Natural killer cell (primary cell): ENCODE measurements at regions not wholly inside any gene's neighbourhood (a gene's known extent, or its start where the extent isn't known, plus 50 kb on each side); places are given as distances from the start of the nearest gene placed in this dataset.

Source experiments
- ATAC-seq, 3 donors: fragments of 150-1000 bp in 2 of 3; fragments of 200-7000 bp in 1 of 3; cut with Tn5 transposase; 1 replicate in 1 of 3; 2 replicates in 2 of 3; pipeline ENCODE4 v1.10.0; 2021; ENCODE audit warnings: mild to moderate bottlenecking in 2 of 3, moderate library complexity in 2 of 3
- DNase-seq, 2 donors: peaks; one replicate each; pipeline versions ENCODE4 v3.0.0 to v3.0.0-alpha.2; 2013 to 2021; ENCODE audit warnings: mixed read lengths in 1 of 2
- H3K27ac ChIP-seq: one replicate; pipeline ENCODE4 v1.5.1; 2013; ENCODE audit warnings: mild to moderate bottlenecking, low read length
- H3K27me3 ChIP-seq: one replicate; pipeline ENCODE4 v1.6.1; 2013; ENCODE audit warnings: low read length; ENCODE audit not compliant: control insufficient read depth, insufficient read depth
- H3K36me3 ChIP-seq: one replicate; pipeline ENCODE4 v1.6.1; 2013; ENCODE audit warnings: low read length; ENCODE audit not compliant: control insufficient read depth, insufficient read depth
- H3K4me1 ChIP-seq: one replicate; pipeline ENCODE4 v1.6.1; 2013; ENCODE audit warnings: low read length; ENCODE audit not compliant: control insufficient read depth, insufficient read depth
- H3K4me3 ChIP-seq: one replicate; pipeline ENCODE4 v1.5.1; 2013; ENCODE audit warnings: low read length
- H3K9me3 ChIP-seq: one replicate; pipeline ENCODE4 v1.6.1; 2013; ENCODE audit warnings: low read length; ENCODE audit not compliant: control insufficient read depth, insufficient read depth
- H3K27ac Mint-ChIP-seq, 2 donors: one replicate each; pipeline ENCODE4 v1.8.0; 2022; ENCODE audit warnings: mild to moderate bottlenecking in 2 of 2, mixed read lengths in 2 of 2, moderate library complexity in 1 of 2
- H3K27me3 Mint-ChIP-seq, 2 donors: one replicate each; pipeline ENCODE4 v1.8.0; 2022; ENCODE audit warnings: low read depth in 2 of 2, mixed read lengths in 2 of 2
- H3K36me3 Mint-ChIP-seq: one replicate; pipeline ENCODE4 v1.8.0; 2022; ENCODE audit warnings: mixed read lengths
- H3K4me1 Mint-ChIP-seq, 2 donors: one replicate each; pipeline ENCODE4 v1.8.0; 2022; ENCODE audit warnings: mixed read lengths in 2 of 2
- H3K4me3 Mint-ChIP-seq: one replicate; pipeline ENCODE4 v1.8.0; 2022; ENCODE audit warnings: mild to moderate bottlenecking, moderate library complexity, mixed read lengths
- H3K9me3 Mint-ChIP-seq, 2 donors: one replicate each; pipeline ENCODE4 v1.8.0; 2022; ENCODE audit warnings: mixed read lengths in 2 of 2
- CTCF ChIP-seq: fragments of 200-600 bp; IDR thresholded peaks from one replicate; pipeline ENCODE4 v1.8.0; 2022; ENCODE audit warnings: antibody characterized with exemption
- WGBS: methylation state at CpG from one replicate; pipeline ENCODE4 v1.1.7; 2013; ENCODE audit warnings: missing lambda C conversion rate; ENCODE audit not compliant: insufficient coverage; 5-methylcytosine and 5-hydroxymethylcytosine counted together
- intact Hi-C: fragments of 100-400 bp; cut with micrococcal nuclease; formaldehyde crosslinking; loops from one replicate; pipeline ENCODE4 v1.14.2; 2022

GRCh38 chr2:185472574-185472973, 266.0 kb upstream of the FSIP2 start:
- no peaks in the 10 kb centered on the region for H3K27me3 ChIP-seq

GRCh38 chr2:185473838-185474237, 264.8 kb upstream of the FSIP2 start:
- no peaks in the 10 kb centered on the region for H3K27me3 Mint-ChIP-seq
- DNase-seq (no peak), ATAC-seq (no peak)
- H3K36me3 Mint-ChIP-seq = no peaks in the 10 kb centered on the region
- Histone ChIP-seq H3K27me3 (no peaks in the 10 kb centered on the region), H3K36me3 (no peaks in the 10 kb centered on the region), H3K9me3 (peaks cover 20% of the 10 kb centered on the region), H3K27ac (no peak overlapping the region), H3K4me3 (no peak overlapping the region), H3K4me1 (no peaks in the 10 kb centered on the region)
- WGBS = 84% methylated on average over 8 of the region's 8 CpGs
- H3K27ac Mint-ChIP-seq = no peak overlapping the region
- no peaks in the 10 kb centered on the region for H3K4me1 Mint-ChIP-seq
- peaks cover 0 to 16% of the 10 kb centered on the region in 2 donors for H3K9me3 Mint-ChIP-seq
- no peak for TF ChIP-seq CTCF
- intact Hi-C loops = no loop called here
- no peak overlapping the region for H3K4me3 Mint-ChIP-seq

More at GRCh38 chr2:185472574-185472973, 266.0 kb upstream of the FSIP2 start:
- H3K9me3 ChIP-seq = peaks cover 20% of the 10 kb centered on the region
- H3K36me3 Mint-ChIP-seq = no peaks in the 10 kb centered on the region
- no peak for TF ChIP-seq CTCF
- H3K9me3 Mint-ChIP-seq = peaks cover 0 to 9% of the 10 kb centered on the region in 2 donors
- no peak for ATAC-seq
- no peaks in the 10 kb centered on the region for H3K4me1 ChIP-seq
- no peaks in the 10 kb centered on the region for H3K36me3 ChIP-seq
- no peaks in the 10 kb centered on the region for H3K4me1 Mint-ChIP-seq
- no peak overlapping the region for H3K27ac ChIP-seq
- H3K4me3 Mint-ChIP-seq = no peak overlapping the region
- intact Hi-C loops = no loop called here
- H3K4me3 ChIP-seq = no peak overlapping the region
- H3K27me3 Mint-ChIP-seq = no peaks in the 10 kb centered on the region
- WGBS = 87% methylated on average over 5 of the region's 5 CpGs
- DNase-seq = no peak
- no peak overlapping the region for H3K27ac Mint-ChIP-seq

GRCh38 chr2:185475914-185476313, 262.7 kb upstream of the FSIP2 start:
- TF ChIP-seq CTCF = no peak
- Histone ChIP-seq H3K27ac (no peak overlapping the region), H3K36me3 (no peaks in the 10 kb centered on the region), H3K4me1 (no peaks in the 10 kb centered on the region), H3K9me3 (peaks cover 20% of the 10 kb centered on the region), H3K4me3 (no peak overlapping the region), H3K27me3 (no peaks in the 10 kb centered on the region)
- no peak for DNase-seq
- no peaks in the 10 kb centered on the region for H3K4me1 Mint-ChIP-seq
- H3K27me3 Mint-ChIP-seq = no peaks in the 10 kb centered on the region
- no peak overlapping the region for H3K27ac Mint-ChIP-seq
- no peak overlapping the region for H3K4me3 Mint-ChIP-seq
- intact Hi-C loops = no loop called here
- H3K9me3 Mint-ChIP-seq = peaks cover 6 to 24% of the 10 kb centered on the region in 2 donors
- H3K36me3 Mint-ChIP-seq = peaks cover 10% of the 10 kb centered on the region
- ATAC-seq = no peak
- 75% methylated on average over 1 of the region's 1 CpG for WGBS

- peaks cover 19% of the 10 kb centered on the region for H3K9me3 ChIP-seq
- H3K27ac ChIP-seq = no peak overlapping the region
- Mint-ChIP-seq H3K27ac (no peak overlapping the region), H3K9me3 (peaks cover 11 to 26% of the 10 kb centered on the region in 2 donors), H3K36me3 (peaks cover 11% of the 10 kb centered on the region), H3K27me3 (no peaks in the 10 kb centered on the region), H3K4me3 (no peak overlapping the region), H3K4me1 (no peaks in the 10 kb centered on the region)
- no peaks in the 10 kb centered on the region for H3K27me3 ChIP-seq
- no peak overlapping the region for H3K4me3 ChIP-seq
- 95% methylated on average over 1 of the region's 2 CpGs for WGBS
- ATAC-seq (no peak), DNase-seq (no peak)
- no peak for TF ChIP-seq CTCF
- no peaks in the 10 kb centered on the region for H3K36me3 ChIP-seq
- intact Hi-C loops = no loop called here
- H3K4me1 ChIP-seq = no peaks in the 10 kb centered on the region
These were observed 261.2 kb upstream of the FSIP2 start for GRCh38 chr2:185477452-185477851.
